GM12878 (cell line): ENCODE measurements at regions not wholly inside any gene's neighbourhood (a gene's known extent, or its start where the extent isn't known, plus 50 kb on each side); places are given as distances from the start of the nearest gene placed in this dataset.

Source experiments
- ATAC-seq: fragments of 200-7000 bp; cut with Tn5 transposase; 3 replicates; pipeline ENCODE4 v1.9.1; 2020; ENCODE audit warnings: mild to moderate bottlenecking, moderate library complexity
- BruUV-seq: library from RNA; stranded (reverse); fragments of 400-500 nt; replicated peaks from 2 replicates; lab custom pipeline; 2021; lab: Mats Ljungman, UMichigan
- CTCF ChIA-PET: fragments of 300-600 bp; sonication (Branson Sonifier 250); formaldehyde crosslinking; extraction: SDS; loops from one replicate; lab custom pipeline; 2021; ENCODE audit warnings: inconsistent platforms; lab: Yijun Ruan, JAX
- POLR2A ChIA-PET: fragments of 350-600 bp; formaldehyde crosslinking; extraction: SDS; loops from one replicate; lab custom pipeline; 2021; ENCODE audit warnings: inconsistent platforms; lab: Charles Lee
- RAD21 ChIA-PET: fragments of 300-600 bp; sonication (Branson Sonifier 250); formaldehyde crosslinking; loops from one replicate; lab custom pipeline; 2023; ENCODE audit warnings: antibody characterized with exemption; ENCODE audit not compliant: unreplicated experiment; lab: Charles Lee
- SMC1A ChIA-PET: fragments of 300-600 bp; sonication (Branson Sonifier 250); formaldehyde crosslinking; loops from one replicate; lab custom pipeline; 2023; ENCODE audit not compliant: unreplicated experiment, uncharacterized antibody; lab: Charles Lee
- DNase-seq: peaks from one replicate; pipeline ENCODE4 v3.0.0-alpha.2; 2011; ENCODE audit warnings: low read depth, low spot score
- FAIRE-seq: peaks from 3 replicates; lab custom pipeline; 2011; peaks lifted over from hg19 to GRCh38; lab: Jason Lieb, UNC
- H2AFZ ChIP-seq: 2 replicates; pipeline ENCODE4 v1.6.0; 2011; ENCODE audit warnings: low read depth, low read length, control low read depth; ENCODE audit not compliant: control insufficient read depth
- H3K27ac ChIP-seq: 2 replicates; pipeline ENCODE4 v1.5.1; 2011; ENCODE audit warnings: control low read depth; ENCODE audit not compliant: control insufficient read depth, insufficient read depth
- H3K27me3 ChIP-seq, 2 experiments: replicated peaks in 1 of 2; 2 replicates each; pipeline versions ENCODE4 v1.6.0 to v1.6.1; 2011; ENCODE audit warnings: low read length in 1 of 2; ENCODE audit not compliant: control insufficient read depth in 2 of 2, insufficient read depth in 2 of 2
- H3K36me3 ChIP-seq, 2 experiments: 2 replicates each; pipeline ENCODE4 v1.5.1; 2011; ENCODE audit warnings: low read length in 1 of 2; ENCODE audit not compliant: control insufficient read depth in 2 of 2, insufficient read depth in 2 of 2
- H3K4me1 ChIP-seq: 2 replicates; pipeline ENCODE4 v1.6.1; 2011; ENCODE audit warnings: mild to moderate bottlenecking, low read length, moderate library complexity, mixed read lengths; ENCODE audit not compliant: control insufficient read depth, insufficient read depth
- H3K4me2 ChIP-seq: 2 replicates; pipeline ENCODE4 v1.6.0; 2011; ENCODE audit warnings: control low read depth; ENCODE audit not compliant: control insufficient read depth, insufficient read depth
- H3K4me3 ChIP-seq: fragments of 200-600 bp; sonication (generic); 2 replicates; pipeline ENCODE4 v1.5.1; 2016
- H3K79me2 ChIP-seq: 2 replicates; pipeline ENCODE4 v1.6.0; 2011; ENCODE audit warnings: low read length; ENCODE audit not compliant: control insufficient read depth, insufficient read depth
- H3K9ac ChIP-seq: 2 replicates; pipeline ENCODE4 v1.8.0; 2011; ENCODE audit warnings: low read length, control low read depth, mixed read lengths; ENCODE audit not compliant: control insufficient read depth, insufficient read depth
- H3K9me3 ChIP-seq: replicated peaks from 3 replicates; pipeline ENCODE4 v1.5.1; 2011; ENCODE audit warnings: mild to moderate bottlenecking, low read length; ENCODE audit not compliant: control insufficient read depth, insufficient read depth
- H4K20me1 ChIP-seq: 2 replicates; pipeline ENCODE4 v1.6.0; 2011; ENCODE audit not compliant: control insufficient read depth, insufficient read depth
- BRCA1 ChIP-seq: IDR thresholded peaks from 2 replicates; pipeline ENCODE4 v1.6.1; 2011; ENCODE audit warnings: low read depth, low read length, improper control_type of control experiment
- EZH2 ChIP-seq: IDR thresholded peaks from 2 replicates; pipeline ENCODE4 v1.6.1; 2012; ENCODE audit warnings: low read depth, mild to moderate bottlenecking, control low read depth, inconsistent platforms, low read length, borderline replicate concordance; ENCODE audit not compliant: control insufficient read depth
- POLR2AphosphoS2 ChIP-seq: IDR thresholded peaks from 2 replicates; pipeline ENCODE4 v1.6.1; 2011; ENCODE audit warnings: low read depth, mild to moderate bottlenecking, low read length, improper control_type of control experiment, moderate library complexity
- RAD51 ChIP-seq: fragments of 450-650 bp; IDR thresholded peaks from 2 replicates; pipeline ENCODE4 v1.6.1; 2016; ENCODE audit warnings: moderate library complexity, mild to moderate bottlenecking, inconsistent platforms
- RB1 ChIP-seq: fragments of 450-650 bp; formaldehyde crosslinking; IDR thresholded peaks from 2 replicates; pipeline ENCODE4 v1.6.1; 2017; ENCODE audit warnings: mild to moderate bottlenecking, borderline replicate concordance
- STAT3 ChIP-seq: IDR thresholded peaks from 2 replicates; pipeline ENCODE4 v1.6.1; 2011; ENCODE audit warnings: low read depth, low read length, improper control_type of control experiment
- WGBS: methylation state at CpG from one replicate; pipeline ENCODE4 v1.1.6; 2016; ENCODE audit warnings: low lambda C conversion rate; ENCODE audit not compliant: insufficient replicate concordance, insufficient coverage; ENCODE audit errors: missing lambda C conversion rate; 5-methylcytosine and 5-hydroxymethylcytosine counted together
- in situ Hi-C: fragments of 300-500 bp; cut with MboI; formaldehyde crosslinking; loops from 9 replicates; pipeline ENCODE4 v1.14.3; 2018; ENCODE audit warnings: mixed read lengths
- intact Hi-C: fragments of 100-400 bp; cut with micrococcal nuclease; formaldehyde crosslinking; loops from one replicate; pipeline ENCODE4 v1.14.2; 2022; ENCODE audit not compliant: unreplicated experiment
- TF ChIP-seq, protein P1 (sequence below): fragments of 450-650 bp; IDR thresholded peaks from 2 replicates; pipeline ENCODE4 v1.6.1; 2018; ENCODE audit warnings: borderline replicate concordance, mild to moderate bottlenecking; ENCODE audit not compliant: partially characterized antibody
- TF ChIP-seq, protein P2 (sequence below): fragments of 150-350 bp; IDR thresholded peaks from 2 replicates; pipeline ENCODE4 v1.6.1; 2016; ENCODE audit warnings: low read depth, low read length

- ATAC-seq, result no peak
- Histone ChIP-seq H3K4me3 (no peak overlapping the region), H3K9me3 (no peaks in the 10 kb centered on the region), H3K9ac (no peak overlapping the region), H3K27ac (no peak overlapping the region), H2AFZ (no peak overlapping the region), H4K20me1 (no peaks in the 10 kb centered on the region), H3K4me1 (no peaks in the 10 kb centered on the region), H3K4me2 (no peak overlapping the region), H3K27me3 (no peaks in the 10 kb centered on the region), H3K79me2 (no peaks in the 10 kb centered on the region), H3K36me3 (no peaks in the 10 kb centered on the region)
- POLR2A ChIA-PET, result no interaction called here
- RAD21 ChIA-PET, result no interaction called here
- intact Hi-C loops (no loop called here), in situ Hi-C loops (no loop called here)
- no peak for DNase-seq
- TF ChIP-seq EZH2 (no peak), STAT3 (no peak), RAD51 (no peak), POLR2AphosphoS2 (no peak), BRCA1 (no peak), RB1 (no peak)
- TF ChIP-seq, protein P1, sequence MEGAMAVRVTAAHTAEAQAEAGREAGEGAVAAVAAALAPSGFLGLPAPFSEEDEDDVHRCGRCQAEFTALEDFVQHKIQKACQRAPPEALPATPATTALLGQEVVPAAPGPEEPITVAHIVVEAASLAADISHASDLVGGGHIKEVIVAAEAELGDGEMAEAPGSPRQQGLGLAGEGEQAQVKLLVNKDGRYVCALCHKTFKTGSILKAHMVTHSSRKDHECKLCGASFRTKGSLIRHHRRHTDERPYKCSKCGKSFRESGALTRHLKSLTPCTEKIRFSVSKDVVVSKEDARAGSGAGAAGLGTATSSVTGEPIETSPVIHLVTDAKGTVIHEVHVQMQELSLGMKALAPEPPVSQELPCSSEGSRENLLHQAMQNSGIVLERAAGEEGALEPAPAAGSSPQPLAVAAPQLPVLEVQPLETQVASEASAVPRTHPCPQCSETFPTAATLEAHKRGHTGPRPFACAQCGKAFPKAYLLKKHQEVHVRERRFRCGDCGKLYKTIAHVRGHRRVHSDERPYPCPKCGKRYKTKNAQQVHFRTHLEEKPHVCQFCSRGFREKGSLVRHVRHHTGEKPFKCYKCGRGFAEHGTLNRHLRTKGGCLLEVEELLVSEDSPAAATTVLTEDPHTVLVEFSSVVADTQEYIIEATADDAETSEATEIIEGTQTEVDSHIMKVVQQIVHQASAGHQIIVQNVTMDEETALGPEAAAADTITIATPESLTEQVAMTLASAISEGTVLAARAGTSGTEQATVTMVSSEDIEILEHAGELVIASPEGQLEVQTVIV, result no peak
- TF ChIP-seq, protein P2, sequence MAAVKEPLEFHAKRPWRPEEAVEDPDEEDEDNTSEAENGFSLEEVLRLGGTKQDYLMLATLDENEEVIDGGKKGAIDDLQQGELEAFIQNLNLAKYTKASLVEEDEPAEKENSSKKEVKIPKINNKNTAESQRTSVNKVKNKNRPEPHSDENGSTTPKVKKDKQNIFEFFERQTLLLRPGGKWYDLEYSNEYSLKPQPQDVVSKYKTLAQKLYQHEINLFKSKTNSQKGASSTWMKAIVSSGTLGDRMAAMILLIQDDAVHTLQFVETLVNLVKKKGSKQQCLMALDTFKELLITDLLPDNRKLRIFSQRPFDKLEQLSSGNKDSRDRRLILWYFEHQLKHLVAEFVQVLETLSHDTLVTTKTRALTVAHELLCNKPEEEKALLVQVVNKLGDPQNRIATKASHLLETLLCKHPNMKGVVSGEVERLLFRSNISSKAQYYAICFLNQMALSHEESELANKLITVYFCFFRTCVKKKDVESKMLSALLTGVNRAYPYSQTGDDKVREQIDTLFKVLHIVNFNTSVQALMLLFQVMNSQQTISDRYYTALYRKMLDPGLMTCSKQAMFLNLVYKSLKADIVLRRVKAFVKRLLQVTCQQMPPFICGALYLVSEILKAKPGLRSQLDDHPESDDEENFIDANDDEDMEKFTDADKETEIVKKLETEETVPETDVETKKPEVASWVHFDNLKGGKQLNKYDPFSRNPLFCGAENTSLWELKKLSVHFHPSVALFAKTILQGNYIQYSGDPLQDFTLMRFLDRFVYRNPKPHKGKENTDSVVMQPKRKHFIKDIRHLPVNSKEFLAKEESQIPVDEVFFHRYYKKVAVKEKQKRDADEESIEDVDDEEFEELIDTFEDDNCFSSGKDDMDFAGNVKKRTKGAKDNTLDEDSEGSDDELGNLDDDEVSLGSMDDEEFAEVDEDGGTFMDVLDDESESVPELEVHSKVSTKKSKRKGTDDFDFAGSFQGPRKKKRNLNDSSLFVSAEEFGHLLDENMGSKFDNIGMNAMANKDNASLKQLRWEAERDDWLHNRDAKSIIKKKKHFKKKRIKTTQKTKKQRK, result no peak
- WGBS, result 18% methylated on average over 1 of the region's 1 CpG
- BruUV-seq, result no TSS peak
- CTCF ChIA-PET, result no interaction called here
- SMC1A ChIA-PET, result no interaction called here
- FAIRE-seq, result no peak
These were observed 230.7 kb downstream of the KCNA4 start for GRCh38 chr11:29786092-29786491.
